HCT116 (cell line): ENCODE measurements at regions not wholly inside any gene's neighbourhood (a gene's known extent, or its start where the extent isn't known, plus 50 kb on each side); places are given as distances from the start of the nearest gene placed in this dataset.

Experiments
- ATAC-seq: fragments of 200-7000 bp; cut with Tn5 transposase; 2 replicates; pipeline ENCODE4 v1.9.1; 2020; ENCODE audit warnings: mild to moderate bottlenecking, moderate library complexity
- BruUV-seq: library from RNA; stranded (reverse); fragments of 400-500 nt; replicated peaks from 2 replicates; lab custom pipeline; 2021; lab: Mats Ljungman, UMichigan
- CTCF ChIA-PET: fragments of 300-600 bp; sonication (Branson Sonifier 250); formaldehyde crosslinking; loops from one replicate; lab custom pipeline; 2021; ENCODE audit warnings: antibody characterized with exemption; lab: Charles Lee
- POLR2A ChIA-PET: fragments of 300-600, 350-600 bp; sonication (Branson Sonifier 250); formaldehyde crosslinking; loops from one replicate; lab custom pipeline; 2021; ENCODE audit warnings: antibody characterized with exemption; lab: Charles Lee
- RAD21 ChIA-PET, 2 experiments: fragments of 300-600 bp; sonication (Branson Sonifier 250); formaldehyde crosslinking; loops; one replicate each; lab custom pipeline; 2023; ENCODE audit warnings: low total read pairs in 2 of 2; ENCODE audit not compliant: uncharacterized antibody in 2 of 2, unreplicated experiment in 2 of 2, low non-redundant PET in 1 of 2; lab: Charles Lee
- DNase-seq: peaks from one replicate; pipeline ENCODE4 v3.0.0-alpha.2; 2010; ENCODE audit warnings: low read depth, low spot score
- H2AFZ ChIP-seq: fragments of 200-600 bp; shearing (Covaris generic), sonication (generic); 2 replicates; pipeline ENCODE4 v1.6.1; 2017; ENCODE audit warnings: low read depth, mixed run types, mixed read lengths, antibody characterized with exemption, low read length; ENCODE audit not compliant: poor library complexity, severe bottlenecking
- H3K27ac ChIP-seq: 2 replicates; pipeline ENCODE4 v1.5.1; 2012; ENCODE audit warnings: low read depth, low read length
- H3K27me3 ChIP-seq: fragments of 200-600 bp; sonication (generic); 2 replicates; pipeline ENCODE4 v1.6.1; 2016; ENCODE audit warnings: mixed run types, low read length, mixed read lengths; ENCODE audit not compliant: insufficient read depth
- H3K36me3 ChIP-seq, 2 experiments: fragments of 200-500 bp in 1 of 2; fragments of 200-600 bp in 1 of 2; sonication (Bioruptor generic) in 1 of 2; sonication (generic) in 1 of 2; 2 replicates each; pipeline versions ENCODE4 v1.5.1 to v1.6.1; 2014 to 2016; ENCODE audit warnings: low read length in 2 of 2, inconsistent platforms in 1 of 2, mixed read lengths in 1 of 2, mixed run types in 1 of 2; ENCODE audit not compliant: insufficient read depth in 2 of 2, control insufficient read depth in 1 of 2
- H3K4me1 ChIP-seq, 2 experiments: fragments of 200-600 bp in 1 of 2; sonication (generic) in 1 of 2; 2 replicates each; pipeline versions ENCODE4 v1.5.1 to v1.6.1; 2012 to 2017; ENCODE audit warnings: low read length in 2 of 2, inconsistent platforms in 1 of 2, mild to moderate bottlenecking in 1 of 2, mixed read lengths in 1 of 2, mixed run types in 1 of 2, moderate library complexity in 1 of 2; ENCODE audit not compliant: insufficient read depth in 2 of 2, control insufficient read depth in 1 of 2
- H3K4me2 ChIP-seq: fragments of 200-600 bp; sonication (generic); 2 replicates; pipeline ENCODE4 v1.6.1; 2017; ENCODE audit warnings: mixed run types, low read length, mixed read lengths
- H3K4me3 ChIP-seq, 2 experiments: fragments of 200-600 bp in 1 of 2; sonication (generic) in 1 of 2; replicated peaks in 1 of 2; 2 replicates each; pipeline ENCODE4 v1.5.1; 2011 to 2016; ENCODE audit warnings: low read length in 2 of 2, control low read depth in 1 of 2, low read depth in 1 of 2, mild to moderate bottlenecking in 1 of 2, mixed read lengths in 1 of 2, mixed run types in 1 of 2
- H3K79me2 ChIP-seq: fragments of 200-600 bp; sonication (generic); 2 replicates; pipeline ENCODE4 v1.6.1; 2017; ENCODE audit warnings: mild to moderate bottlenecking, mixed run types, low read length, moderate library complexity, mixed read lengths; ENCODE audit not compliant: insufficient read depth
- H3K9ac ChIP-seq: fragments of 200-600 bp; sonication (generic); 2 replicates; pipeline ENCODE4 v1.6.1; 2016; ENCODE audit warnings: low read length, mixed read lengths
- H3K9me2 ChIP-seq: fragments of 200-600 bp; sonication (generic), shearing (Covaris generic); 2 replicates; pipeline ENCODE4 v1.6.1; 2017; ENCODE audit warnings: mixed run types, mild to moderate bottlenecking, moderate library complexity; ENCODE audit not compliant: insufficient read depth
- H3K9me3 ChIP-seq, 2 experiments: fragments of 200-500 bp in 1 of 2; fragments of 200-600 bp in 1 of 2; sonication (Bioruptor generic) in 1 of 2; sonication (generic) in 1 of 2; 2 replicates each; pipeline ENCODE4 v1.6.1; 2014 to 2017; ENCODE audit warnings: low read length in 2 of 2, mixed read lengths in 2 of 2, inconsistent platforms in 1 of 2, low read depth in 1 of 2, mild to moderate bottlenecking in 1 of 2, mixed run types in 1 of 2, moderate library complexity in 1 of 2; ENCODE audit not compliant: control insufficient read depth in 1 of 2, insufficient read depth in 1 of 2
- H4K20me1 ChIP-seq: fragments of 200-600 bp; sonication (generic), shearing (Covaris generic); 2 replicates; pipeline ENCODE4 v1.6.1; 2017; ENCODE audit warnings: mixed run types, mild to moderate bottlenecking, moderate library complexity; ENCODE audit not compliant: insufficient read depth
- POLR2A ChIP-seq: IDR thresholded peaks from 2 replicates; pipeline ENCODE4 v1.7.0; 2011; ENCODE audit warnings: borderline replicate concordance; ENCODE audit not compliant: insufficient read depth, insufficient read length; ENCODE audit errors: extremely low read depth
- RAD21 ChIP-seq: IDR thresholded peaks from 2 replicates; pipeline ENCODE4 v1.6.1; 2012; ENCODE audit warnings: low read depth, mild to moderate bottlenecking
- SP1 ChIP-seq: IDR thresholded peaks from 2 replicates; pipeline ENCODE4 v1.6.1; 2012; ENCODE audit warnings: low read depth
- ZNF274 ChIP-seq: fragments of 200-500 bp; sonication (Bioruptor generic); IDR thresholded peaks from 2 replicates; pipeline ENCODE4 v1.6.1; 2014; ENCODE audit warnings: mild to moderate bottlenecking, low read depth, low read length, inconsistent platforms
- intact Hi-C: fragments of 100-400 bp; cut with micrococcal nuclease; formaldehyde crosslinking; loops from 2 replicates; pipeline ENCODE4 v1.10.0; 2022
- TF ChIP-seq, protein P1 (sequence below): IDR thresholded peaks from 2 replicates; pipeline ENCODE4 v1.6.1; 2012; ENCODE audit warnings: low read depth
- TF ChIP-seq, protein P2 (sequence below): IDR thresholded peaks from 2 replicates; pipeline ENCODE4 v1.6.1; 2011; ENCODE audit warnings: mild to moderate bottlenecking, low read length, moderate library complexity; ENCODE audit not compliant: insufficient replicate concordance; ENCODE audit errors: extremely low read depth

- H3K4me1 ChIP-seq = no peaks in the 10 kb centered on the region
- BruUV-seq = no TSS peak
- no peaks in the 10 kb centered on the region for H3K36me3 ChIP-seq
- H3K9me2 ChIP-seq = no peaks in the 10 kb centered on the region
- no peak for TF ChIP-seq POLR2A
- TF ChIP-seq, protein P1, sequence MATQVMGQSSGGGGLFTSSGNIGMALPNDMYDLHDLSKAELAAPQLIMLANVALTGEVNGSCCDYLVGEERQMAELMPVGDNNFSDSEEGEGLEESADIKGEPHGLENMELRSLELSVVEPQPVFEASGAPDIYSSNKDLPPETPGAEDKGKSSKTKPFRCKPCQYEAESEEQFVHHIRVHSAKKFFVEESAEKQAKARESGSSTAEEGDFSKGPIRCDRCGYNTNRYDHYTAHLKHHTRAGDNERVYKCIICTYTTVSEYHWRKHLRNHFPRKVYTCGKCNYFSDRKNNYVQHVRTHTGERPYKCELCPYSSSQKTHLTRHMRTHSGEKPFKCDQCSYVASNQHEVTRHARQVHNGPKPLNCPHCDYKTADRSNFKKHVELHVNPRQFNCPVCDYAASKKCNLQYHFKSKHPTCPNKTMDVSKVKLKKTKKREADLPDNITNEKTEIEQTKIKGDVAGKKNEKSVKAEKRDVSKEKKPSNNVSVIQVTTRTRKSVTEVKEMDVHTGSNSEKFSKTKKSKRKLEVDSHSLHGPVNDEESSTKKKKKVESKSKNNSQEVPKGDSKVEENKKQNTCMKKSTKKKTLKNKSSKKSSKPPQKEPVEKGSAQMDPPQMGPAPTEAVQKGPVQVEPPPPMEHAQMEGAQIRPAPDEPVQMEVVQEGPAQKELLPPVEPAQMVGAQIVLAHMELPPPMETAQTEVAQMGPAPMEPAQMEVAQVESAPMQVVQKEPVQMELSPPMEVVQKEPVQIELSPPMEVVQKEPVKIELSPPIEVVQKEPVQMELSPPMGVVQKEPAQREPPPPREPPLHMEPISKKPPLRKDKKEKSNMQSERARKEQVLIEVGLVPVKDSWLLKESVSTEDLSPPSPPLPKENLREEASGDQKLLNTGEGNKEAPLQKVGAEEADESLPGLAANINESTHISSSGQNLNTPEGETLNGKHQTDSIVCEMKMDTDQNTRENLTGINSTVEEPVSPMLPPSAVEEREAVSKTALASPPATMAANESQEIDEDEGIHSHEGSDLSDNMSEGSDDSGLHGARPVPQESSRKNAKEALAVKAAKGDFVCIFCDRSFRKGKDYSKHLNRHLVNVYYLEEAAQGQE = no peak
- TF ChIP-seq SP1 = no peak
- TF ChIP-seq ZNF274 = no peak
- TF ChIP-seq RAD21 = no peak
- TF ChIP-seq, protein P2, sequence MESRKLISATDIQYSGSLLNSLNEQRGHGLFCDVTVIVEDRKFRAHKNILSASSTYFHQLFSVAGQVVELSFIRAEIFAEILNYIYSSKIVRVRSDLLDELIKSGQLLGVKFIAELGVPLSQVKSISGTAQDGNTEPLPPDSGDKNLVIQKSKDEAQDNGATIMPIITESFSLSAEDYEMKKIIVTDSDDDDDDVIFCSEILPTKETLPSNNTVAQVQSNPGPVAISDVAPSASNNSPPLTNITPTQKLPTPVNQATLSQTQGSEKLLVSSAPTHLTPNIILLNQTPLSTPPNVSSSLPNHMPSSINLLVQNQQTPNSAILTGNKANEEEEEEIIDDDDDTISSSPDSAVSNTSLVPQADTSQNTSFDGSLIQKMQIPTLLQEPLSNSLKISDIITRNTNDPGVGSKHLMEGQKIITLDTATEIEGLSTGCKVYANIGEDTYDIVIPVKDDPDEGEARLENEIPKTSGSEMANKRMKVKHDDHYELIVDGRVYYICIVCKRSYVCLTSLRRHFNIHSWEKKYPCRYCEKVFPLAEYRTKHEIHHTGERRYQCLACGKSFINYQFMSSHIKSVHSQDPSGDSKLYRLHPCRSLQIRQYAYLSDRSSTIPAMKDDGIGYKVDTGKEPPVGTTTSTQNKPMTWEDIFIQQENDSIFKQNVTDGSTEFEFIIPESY = no peak
- no peak for ATAC-seq
- H3K9me3 ChIP-seq = no peaks in the 10 kb centered on the region
- H3K4me3 ChIP-seq = no peak overlapping the region
- no peaks in the 10 kb centered on the region for H3K79me2 ChIP-seq
- no peak overlapping the region for H3K4me2 ChIP-seq
- ChIA-PET POLR2A (no interaction called here), RAD21 (no interaction called here), CTCF (no interaction called here)
- no peak overlapping the region for H3K27ac ChIP-seq
- DNase-seq = no peak
- H3K27me3 ChIP-seq = no peaks in the 10 kb centered on the region
- H4K20me1 ChIP-seq = no peaks in the 10 kb centered on the region
- H3K9ac ChIP-seq = no peak overlapping the region
- intact Hi-C loops = no loop called here
- no peak overlapping the region for H2AFZ ChIP-seq
Observed at GRCh38 chr5:143662020-143662419, 149.9 kb upstream of the HMHB1 start.
